T-helper 1 cell treated with Interleukin-12 subunit alpha and Interleukin-12 subunit beta and Interleukin-4 antibody, amounts not matched to agents 30 ng/mL and 1 ng/mL, for 36 hours (primary cell): ENCODE measurements at regions not wholly inside any gene's neighbourhood (a gene's known extent, or its start where the extent isn't known, plus 50 kb on each side); places are given as distances from the start of the nearest gene placed in this dataset.

ENCODE experiments used
- intact Hi-C: fragments of 100-400 bp; cut with micrococcal nuclease; formaldehyde crosslinking; loops from one replicate; pipeline ENCODE4 v1.15.1; 2024

GRCh38 chr9:118561051-118561450 lies 808.2 kb downstream of the BRINP1 start:
- intact Hi-C loops, result no loop called here

DNA sequence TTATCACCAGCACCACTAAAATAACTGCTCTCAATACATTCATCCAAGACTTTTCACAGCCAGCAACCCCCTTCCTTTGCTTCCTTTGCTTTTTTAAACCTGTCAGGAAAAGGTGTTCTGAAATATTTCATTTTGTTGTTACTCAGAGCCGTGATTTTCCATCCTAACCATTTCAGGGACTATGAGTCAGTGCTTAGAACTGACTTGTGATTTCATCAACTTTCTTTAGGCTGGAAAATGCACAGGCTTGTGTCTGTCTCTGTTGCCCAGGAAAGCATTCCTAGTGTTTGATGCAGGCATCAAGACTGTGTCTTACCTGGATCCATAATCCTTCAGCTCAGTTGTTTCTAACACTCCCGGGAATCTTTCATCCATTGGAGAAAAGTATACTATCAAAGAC lies 805.6 kb downstream of the BRINP1 start:
- intact Hi-C loops, result no loop called here

- intact Hi-C loops, result no loop called here
These were observed 801.4 kb downstream of the BRINP1 start for GRCh38 chr9:118567861-118568260.

GRCh38 chr9:118568704-118569103 lies 800.5 kb downstream of the BRINP1 start:
- intact Hi-C loops, result no loop called here

DNA sequence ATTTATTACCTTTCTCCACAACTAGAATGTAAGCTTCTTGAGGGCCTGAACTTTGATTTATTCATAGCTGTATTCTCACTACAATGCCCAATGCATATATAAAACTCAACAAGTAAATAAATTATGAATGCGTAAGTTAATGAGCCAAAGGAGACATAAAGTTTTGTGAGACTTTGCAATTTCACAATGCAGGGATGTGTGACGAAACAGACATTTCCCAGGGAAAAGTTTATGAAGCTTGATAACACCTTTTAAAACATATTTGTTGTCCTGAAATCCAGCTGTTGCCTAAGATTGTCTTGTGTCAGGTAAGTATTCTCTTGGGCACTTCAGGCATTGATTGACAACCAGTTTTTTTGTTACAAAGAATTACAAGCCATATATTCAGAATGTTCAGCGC lies 800.1 kb downstream of the BRINP1 start:
- intact Hi-C loops, result no loop called here

DNA sequence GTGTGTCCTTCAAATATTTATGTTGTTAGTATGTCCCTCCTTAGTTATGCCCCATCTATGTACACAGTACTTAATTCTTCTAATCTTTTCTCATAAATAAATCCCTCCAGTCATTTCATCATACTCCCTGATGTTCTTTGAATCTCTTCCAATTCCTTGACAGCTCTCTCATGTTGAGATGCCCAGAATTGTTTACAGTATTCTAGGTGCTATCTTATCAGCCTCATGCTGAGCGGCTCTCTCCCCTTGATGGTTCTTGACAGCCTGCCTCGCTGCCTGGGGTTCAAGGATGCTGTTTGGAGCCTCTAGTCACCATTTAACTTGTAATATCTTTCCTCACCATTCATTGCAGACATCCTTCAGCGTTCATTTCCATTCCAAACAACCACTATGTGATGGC lies 799.2 kb downstream of the BRINP1 start:
- intact Hi-C loops, result no loop called here

GRCh38 chr9:118575341-118576070 lies 793.7 kb downstream of the BRINP1 start:
- intact Hi-C loops, result no loop called here

DNA sequence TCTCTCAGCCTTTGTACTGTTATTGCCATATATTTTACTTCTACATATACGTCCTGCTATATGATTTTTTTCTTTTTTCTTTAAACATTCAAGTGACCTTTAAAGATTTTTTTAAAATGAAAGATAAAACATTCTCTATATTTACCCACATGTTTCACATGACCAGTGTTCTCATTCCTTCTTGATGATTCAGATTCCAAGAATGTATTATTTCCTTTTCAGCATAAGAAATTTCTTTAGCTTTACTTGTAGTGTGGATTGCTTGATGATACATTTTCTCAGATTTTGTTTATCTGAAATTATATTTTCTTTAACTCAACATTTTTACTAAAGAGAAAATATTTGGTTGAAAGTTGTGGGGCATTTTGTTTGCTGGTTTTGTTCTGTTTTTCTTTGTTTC lies 792.1 kb downstream of the BRINP1 start:
- intact Hi-C loops, result no loop called here

- intact Hi-C loops, result no loop called here
These were observed 790.8 kb downstream of the BRINP1 start for GRCh38 chr9:118578467-118578866.

DNA sequence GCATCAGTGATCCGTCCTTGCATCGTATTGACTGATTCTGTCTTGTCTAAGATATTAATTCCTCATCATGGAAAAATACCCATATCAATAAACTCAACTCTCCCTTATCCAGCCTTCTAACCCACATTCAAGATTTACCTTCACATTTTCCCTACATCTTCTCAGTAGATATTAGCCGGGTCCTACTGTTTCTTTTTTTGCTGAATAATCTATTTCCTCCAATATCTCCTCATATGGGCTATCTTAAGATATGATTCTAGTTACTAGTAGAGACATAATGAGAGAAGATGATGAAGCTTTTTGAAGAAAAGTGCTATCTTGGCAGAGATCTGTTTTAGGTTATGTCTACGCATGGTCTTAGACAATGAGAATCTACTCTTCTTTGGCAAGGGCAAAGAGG lies 785.8 kb downstream of the BRINP1 start:
- intact Hi-C loops, result no loop called here

DNA sequence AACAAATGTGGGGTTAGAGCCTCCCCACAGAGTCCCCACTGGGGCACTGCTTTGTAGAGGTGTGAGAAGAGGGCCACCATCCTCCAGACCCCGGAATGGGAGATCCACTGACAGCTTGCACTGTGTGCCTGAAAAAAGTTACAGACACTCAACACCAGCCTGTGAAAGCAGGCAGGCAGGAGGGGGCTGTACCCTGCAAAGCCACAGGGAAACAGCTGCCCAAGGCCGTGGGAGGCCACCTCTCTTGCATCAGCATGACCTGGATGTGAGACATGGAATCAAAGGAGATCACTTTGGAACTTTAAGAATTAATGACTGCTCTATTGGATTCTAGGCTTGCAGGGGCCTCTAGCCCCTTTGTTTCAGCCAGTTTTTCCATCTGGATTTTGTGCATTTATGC lies 782.3 kb downstream of the BRINP1 start:
- intact Hi-C loops, result no loop called here

DNA sequence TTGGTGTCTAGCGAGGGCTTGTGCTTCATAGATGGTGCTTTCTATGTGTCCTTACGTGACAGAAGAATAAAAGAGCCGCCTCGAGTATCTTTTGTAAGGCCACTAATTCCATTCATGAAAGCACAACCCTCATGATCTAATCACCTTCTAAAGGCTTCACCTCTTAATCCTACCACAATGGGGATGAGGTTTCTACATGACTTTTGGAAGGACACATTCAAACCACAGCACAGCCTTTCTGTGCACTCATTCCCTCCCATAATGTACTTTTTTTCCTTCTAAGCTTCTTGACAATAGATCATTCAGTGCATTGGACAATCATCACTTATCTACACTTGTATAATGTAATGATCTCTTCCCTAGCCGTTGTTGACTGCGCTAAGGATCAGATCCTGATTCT lies 774.8 kb downstream of the BRINP1 start:
- intact Hi-C loops, result no loop called here

DNA sequence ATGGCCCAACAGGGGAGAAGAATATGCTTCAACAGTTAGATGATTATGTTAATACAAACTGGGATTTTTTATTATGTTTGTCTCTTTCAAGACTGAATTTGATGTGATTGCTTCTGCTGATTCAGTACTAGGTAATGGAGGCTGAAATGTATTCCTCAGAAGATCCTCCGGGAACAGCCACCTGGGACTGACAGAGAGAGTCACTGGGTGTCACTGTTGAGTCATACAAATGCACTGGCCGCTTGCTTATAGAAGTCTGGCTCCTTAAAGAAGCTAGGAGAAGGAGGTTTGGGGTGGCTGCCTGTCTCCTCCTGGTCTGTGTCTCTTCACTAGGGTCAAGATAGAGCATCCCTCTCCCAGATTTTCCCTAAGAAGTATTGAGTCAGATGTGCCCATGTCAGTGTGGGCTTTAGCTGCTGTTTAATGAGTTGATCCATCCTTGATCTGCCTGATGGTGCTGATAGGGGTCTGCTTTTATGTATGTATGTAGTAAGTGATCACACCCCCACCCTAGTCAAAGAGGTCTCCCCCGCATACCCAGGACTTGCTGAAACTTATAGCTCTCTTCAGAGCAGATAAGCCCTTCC lies 773.4 kb downstream of the BRINP1 start:
- intact Hi-C loops, result no loop called here

- intact Hi-C loops, result no loop called here
These were observed 772.7 kb downstream of the BRINP1 start for GRCh38 chr9:118596374-118597015.

GRCh38 chr9:118606668-118607067 lies 762.6 kb downstream of the BRINP1 start:
- intact Hi-C loops, result no loop called here

DNA sequence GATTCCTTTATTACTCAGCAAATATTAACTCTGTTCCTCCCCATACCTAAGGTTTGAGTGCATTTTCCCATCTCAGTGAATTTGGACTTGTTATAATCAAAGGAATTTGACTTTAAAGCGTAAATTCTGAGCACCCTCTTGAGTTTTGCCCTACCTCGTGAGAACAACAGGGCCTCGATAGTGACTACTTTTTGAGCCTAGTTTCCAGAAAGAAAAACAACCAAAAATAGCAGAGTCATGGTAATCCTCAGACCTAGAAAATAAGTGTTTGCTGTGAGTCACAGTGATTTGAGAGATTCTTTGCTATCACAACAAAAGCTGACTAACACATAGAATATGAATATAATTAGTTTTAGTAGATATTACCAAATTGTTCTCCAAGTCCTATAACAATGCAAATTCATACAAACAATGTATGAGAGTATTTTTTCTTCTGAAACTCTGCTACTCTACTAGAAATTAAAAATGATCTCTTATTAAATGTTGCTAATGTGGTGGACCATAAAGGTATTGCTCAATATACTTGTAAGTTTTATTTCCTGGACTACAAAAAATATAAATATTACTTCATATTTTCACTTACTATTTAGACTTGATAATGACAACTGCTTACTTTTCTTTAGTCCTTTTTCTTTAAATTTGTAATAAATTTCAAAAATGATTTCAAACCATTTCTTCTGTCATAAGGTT lies 759.7 kb downstream of the BRINP1 start:
- intact Hi-C loops, result no loop called here

- intact Hi-C loops, result no loop called here
These were observed 757.0 kb downstream of the BRINP1 start for GRCh38 chr9:118612201-118612600.

DNA sequence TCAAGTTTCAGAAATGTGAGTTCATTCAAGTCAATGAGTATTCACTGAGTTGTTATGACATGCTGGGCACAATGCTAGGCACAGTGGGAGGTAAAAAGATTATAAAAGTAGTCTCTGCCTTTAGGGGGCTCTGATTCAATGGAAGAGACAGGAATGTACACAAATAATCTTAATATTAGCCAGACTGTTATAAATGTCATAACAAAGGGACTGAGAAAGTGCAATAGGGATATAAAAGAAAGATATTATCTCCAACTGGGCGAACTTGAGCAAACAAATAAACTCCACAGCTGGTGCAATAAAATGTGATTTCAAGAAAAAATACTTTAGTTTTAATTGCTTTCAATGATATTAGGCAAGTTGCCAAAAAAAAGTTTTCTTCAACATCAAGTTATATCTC lies 755.2 kb downstream of the BRINP1 start:
- intact Hi-C loops, result no loop called here

DNA sequence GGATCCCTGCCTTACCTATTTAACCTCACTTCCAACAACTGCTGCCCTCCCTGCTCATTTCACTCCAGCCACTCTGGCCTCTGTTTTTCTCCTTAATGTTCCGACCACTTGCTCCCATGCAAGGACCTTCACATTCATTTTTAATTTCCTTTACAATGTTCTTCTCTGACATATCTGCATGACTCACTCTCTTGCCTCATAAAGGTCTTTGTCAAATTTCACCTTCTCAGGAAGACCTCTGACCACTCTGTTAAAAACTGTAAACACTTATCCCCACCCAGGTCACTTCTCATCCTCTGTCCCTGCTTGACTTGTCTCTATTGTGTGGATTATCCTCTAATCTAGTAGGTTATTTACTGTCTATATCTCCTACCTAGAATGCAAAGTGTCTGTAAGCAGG lies 751.2 kb downstream of the BRINP1 start:
- intact Hi-C loops, result no loop called here

DNA sequence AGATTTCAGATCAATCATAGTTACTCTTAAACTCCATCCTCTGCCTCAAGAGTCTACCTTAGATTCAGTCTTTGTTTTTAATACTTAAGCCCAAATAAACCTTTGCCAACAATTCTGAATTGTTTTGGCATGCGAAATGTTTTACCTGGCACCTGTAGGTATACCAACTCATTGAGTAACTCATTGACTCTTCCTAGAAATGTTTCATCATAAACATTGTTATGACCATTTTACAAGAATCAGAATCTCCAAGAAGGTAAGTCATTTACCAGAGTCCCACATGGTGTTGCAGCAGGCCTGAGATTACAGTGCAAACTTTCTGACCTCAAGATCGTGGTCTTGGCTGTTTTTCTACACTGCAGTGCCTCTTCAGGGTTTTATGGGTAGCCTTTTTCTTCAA lies 750.4 kb downstream of the BRINP1 start:
- intact Hi-C loops, result no loop called here

GRCh38 chr9:118624608-118625007 lies 744.6 kb downstream of the BRINP1 start:
- intact Hi-C loops, result no loop called here

DNA sequence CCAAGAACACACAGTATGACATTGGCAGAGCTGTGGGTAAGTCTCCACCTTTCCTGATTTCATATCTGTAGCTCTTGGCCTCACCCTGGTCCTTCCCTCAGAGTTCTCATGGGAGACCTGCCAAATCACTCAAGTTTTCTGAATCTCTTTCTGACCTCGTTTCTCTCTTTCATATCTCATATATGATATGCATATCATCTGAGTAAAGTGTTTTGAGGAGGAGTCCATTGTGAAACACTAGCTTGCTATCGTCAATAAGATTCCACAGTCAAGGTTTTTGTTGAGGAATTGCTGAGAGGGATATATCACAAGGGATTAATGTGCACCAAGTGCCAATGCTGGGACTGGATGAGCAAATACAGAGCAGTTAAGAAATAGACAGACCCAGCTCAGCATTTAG lies 739.2 kb downstream of the BRINP1 start:
- intact Hi-C loops, result no loop called here
